Lung microvascular endothelial cell (primary cell): ENCODE measurements at regions not wholly inside any gene's neighbourhood (a gene's known extent, or its start where the extent isn't known, plus 50 kb on each side); places are given as distances from the start of the nearest gene placed in this dataset.
"Not testable (repeated sequence)": the region's sequence is repeated elsewhere in the genome, so short reads cannot be mapped to it uniquely, and the experiment has no call there.

ENCODE experiments used
- DNase-seq, 2 donors: peaks; one replicate each; pipeline versions ENCODE4 v3.0.0 to v3.0.0-alpha.2; 2010; ENCODE audit warnings: low read depth in 2 of 2

DNA sequence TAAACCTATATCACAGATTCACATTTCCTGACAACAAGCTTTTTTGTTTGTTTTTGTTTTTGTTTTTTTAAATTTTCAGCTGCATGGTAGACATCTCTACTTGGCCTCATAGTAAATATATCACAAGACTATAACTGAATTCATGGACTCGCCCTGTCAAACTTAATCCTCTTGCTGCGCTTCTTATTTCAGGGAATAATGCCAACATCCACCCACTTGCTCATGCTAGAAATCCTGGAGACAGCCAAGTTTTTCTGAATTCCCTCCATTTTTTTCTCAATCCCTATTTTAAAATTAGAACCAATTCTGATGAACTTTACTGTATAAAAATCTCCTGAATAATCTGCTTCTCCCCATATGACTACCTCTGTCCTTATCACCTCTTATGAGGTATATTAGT is 283.6 kb upstream of the RPS23 start:
- no peak for DNase-seq

DNA sequence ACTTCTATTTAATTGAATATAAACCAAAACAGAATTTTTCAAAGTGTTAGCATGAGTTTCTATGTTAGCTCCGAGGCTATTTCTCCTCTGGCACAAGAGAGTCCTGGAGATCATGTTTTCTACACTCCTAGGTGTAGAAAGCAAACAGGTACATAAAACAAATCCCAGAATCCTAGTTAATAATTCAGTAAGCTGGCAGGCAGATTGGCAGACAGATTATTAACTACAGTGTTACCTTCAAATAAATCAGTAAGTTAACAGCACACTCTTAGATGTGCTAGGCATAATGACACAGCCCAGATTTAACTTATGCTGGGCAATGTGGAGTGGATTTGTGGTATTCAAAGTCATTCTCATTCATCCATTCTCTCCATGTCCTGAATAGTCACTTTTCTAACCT is 282.8 kb upstream of the RPS23 start:
- no peak for DNase-seq

DNA sequence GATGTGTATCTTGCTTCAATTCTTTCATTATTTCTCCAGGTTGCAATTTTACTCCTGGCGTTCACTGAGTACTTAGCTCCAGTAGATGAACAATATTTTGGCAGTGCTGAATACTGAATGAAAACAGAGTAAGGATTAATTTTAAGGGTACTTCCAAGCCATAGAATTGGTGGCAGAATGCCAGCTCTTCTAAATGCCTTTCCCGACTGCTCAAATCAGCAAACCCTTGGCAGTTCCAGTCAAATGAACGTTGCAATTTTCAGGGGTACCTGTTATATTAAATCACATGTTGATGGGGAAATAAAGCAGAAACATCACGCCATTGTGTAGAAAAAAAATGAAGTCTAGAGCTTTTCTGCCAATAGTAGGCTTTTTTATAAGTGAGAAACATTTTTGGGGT is 282.4 kb upstream of the RPS23 start:
- no peak for DNase-seq

DNA sequence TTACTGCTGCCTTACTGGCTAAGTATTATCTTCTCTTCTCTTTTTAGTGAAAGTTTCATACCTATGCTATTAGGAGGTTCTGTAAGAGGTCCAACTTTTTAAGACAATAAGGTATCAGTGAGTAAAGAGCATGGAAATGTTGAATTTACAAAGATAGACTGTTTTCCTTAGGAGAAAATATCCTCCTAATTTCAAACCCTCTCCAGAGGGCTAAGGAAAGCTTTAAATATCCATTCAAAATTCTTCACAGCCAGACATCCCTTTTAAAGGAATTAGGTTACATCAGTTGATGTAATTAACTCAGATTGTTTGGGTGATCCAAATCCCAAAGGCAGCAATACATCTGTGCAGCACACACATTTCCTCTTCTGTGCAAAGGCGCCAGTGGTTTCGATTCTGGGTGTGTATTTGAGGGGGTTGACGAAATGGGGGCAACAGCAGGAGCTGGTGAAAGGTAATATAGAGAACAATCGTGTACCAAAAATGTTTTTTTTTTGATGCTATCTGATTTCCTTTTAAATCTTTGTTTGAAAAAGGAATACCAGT is 273.8 kb upstream of the RPS23 start:
- DNase-seq = peak in 1 of 2 donors; percentile 25

DNA sequence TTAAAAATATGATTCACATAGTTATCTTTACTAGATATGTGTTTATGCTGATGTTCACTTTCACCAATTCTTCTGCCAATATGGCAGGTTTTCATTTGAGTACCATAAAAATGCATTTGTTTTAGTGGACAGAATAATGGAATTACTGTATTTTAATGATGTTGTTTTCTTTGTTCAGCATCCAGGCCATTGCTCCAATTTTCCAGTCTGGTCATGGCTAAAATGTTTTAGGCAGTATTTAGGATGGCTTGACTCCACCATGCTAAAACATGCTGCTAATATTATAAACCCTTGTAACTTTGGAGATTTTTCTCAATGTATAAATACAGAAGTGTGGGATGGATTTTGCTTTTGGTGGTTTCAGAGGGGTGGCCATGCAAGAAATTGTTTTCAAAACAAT is 273.0 kb upstream of the RPS23 start:
- DNase-seq = peak in 1 of 2 donors; percentile 8

DNA sequence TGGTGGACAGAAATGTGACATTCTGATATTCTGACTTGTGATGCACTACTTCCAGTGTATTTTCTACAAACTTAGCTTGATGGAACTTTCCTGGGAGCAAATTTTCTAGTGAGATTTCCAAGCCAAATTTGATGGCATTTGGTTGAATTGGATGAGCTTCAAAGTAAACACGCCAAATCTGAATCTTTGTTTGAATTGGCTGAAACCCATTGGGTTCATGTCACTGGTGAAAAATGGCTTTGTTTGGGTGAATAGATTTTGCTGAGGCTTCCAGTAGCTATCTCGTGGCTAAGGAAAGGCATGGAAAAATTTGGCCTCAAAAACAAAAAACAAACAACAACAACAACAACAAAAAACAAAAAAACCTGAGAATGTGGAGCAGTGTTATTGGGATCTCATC is 271.1 kb upstream of the RPS23 start:
- DNase-seq = peak in 1 of 2 donors; percentile 65

DNA sequence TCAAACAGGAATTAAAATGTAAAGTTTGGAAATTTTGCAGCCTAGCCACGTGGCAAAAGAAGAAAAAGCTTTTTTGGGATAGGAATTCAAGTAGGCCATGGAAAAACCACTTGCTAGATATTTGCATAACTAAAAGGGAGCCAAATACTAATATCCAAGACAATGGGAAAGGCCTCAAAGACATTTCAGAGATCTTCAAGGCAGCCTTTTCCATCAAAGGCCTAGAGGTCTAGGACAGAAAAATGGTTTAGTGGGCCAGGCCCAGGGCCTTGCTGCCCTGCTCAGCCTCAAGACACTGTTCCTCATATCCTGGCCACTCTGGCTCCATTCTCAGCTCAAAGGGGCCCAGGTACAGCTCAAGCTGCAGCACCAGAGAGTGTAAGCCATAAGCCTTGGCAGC is 265.9 kb upstream of the RPS23 start:
- no peak for DNase-seq

DNA sequence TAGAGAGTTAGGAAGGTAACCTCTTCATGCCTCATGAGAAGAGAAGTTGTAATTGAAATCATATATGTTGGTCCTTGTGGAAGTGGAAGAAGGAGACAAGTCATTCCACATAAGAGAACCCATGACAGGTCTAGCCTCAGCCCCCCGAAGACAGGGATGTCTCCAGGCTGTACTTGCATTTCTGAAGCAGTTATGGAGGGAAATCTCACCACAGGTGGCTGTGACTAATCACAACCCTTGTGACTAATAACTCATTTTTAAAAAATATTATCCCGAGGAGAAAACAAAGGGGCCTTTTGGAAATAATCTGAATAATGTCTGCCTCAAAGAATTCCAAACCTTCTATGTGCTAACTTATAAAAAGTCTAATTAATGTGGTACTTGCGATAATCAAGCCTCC is 262.1 kb upstream of the RPS23 start:
- no peak for DNase-seq

DNA sequence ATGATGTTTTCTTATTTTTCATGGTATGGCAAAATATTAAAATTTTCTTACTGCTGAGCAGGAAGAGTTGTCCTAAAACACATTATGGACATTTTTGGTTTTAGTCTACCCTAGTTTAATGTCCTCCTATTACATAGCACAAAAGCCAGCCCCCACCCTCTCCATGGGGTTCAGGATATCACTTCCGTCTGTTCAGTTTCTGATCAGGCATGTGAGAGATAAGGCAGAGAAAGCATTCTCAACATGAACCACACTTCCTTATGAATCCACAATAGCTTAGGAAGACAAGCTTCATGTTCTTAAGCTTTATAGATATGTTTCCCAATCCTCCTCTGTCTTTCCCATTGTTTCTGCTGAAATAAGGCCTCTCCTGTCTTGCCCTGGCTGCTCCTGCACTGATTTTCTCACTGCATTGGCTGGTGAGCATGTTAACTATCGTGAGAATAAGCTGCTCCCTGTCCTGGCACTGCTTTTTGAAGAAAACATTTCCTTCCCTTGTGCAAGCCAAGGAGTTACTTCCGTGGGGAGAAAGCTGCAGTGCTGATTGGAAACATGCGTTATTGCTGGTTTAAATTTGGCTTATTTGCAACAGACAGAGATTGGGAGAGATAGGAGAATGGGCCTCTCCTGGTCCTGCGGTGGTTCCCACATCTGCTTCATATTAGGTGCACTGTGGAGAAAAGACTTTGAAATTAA is 260.3 kb upstream of the RPS23 start:
- DNase-seq = peak in 1 of 2 donors; percentile 1

DNA sequence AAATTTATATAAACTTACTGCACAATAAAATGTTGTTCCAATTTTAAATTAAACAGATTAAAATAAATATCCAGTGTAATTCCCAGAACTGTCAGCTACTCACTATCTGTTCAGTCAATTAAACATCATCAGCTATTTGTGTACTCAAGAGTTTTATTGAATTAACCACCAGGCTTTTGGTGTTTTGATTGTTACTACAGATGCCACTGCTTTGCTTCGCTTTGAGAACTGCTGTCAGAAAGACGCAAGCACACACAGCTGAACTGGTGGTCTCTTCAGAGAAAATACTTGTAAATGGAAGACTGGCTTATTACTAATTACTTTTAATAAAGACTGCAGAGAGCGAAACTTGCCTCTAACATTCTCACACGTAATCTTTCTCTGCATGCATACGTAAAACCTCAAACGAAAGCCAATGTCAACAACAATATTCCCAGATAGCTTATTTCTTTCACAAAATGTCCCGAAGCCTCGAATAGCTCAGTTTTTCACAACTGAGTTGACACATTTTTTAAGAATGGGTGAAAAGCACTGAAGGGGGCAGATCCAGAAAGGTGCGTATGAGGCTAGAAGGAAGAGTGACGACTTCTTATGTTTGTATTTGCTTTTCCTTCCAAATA is 259.6 kb upstream of the RPS23 start:
- no peak for DNase-seq

DNA sequence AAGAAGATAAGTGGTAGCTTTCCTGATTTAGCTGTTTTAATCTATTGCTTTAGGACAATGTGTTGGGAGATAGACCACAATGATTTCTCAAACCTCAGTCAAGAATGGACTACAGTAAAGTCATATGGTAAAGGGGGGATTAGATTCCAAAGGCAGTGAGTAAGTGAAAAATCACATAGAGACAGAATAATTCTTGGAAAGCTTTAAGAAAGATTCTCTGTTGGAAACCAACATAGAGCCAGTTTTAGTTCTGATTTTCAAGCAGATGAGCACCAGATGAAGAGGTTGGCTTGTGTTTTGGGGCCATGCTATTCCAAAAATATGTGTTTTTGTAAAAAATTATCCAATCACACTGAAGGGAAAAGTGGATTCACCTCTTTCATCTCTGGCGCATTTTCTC is 256.8 kb upstream of the RPS23 start:
- DNase-seq = no peak

DNA sequence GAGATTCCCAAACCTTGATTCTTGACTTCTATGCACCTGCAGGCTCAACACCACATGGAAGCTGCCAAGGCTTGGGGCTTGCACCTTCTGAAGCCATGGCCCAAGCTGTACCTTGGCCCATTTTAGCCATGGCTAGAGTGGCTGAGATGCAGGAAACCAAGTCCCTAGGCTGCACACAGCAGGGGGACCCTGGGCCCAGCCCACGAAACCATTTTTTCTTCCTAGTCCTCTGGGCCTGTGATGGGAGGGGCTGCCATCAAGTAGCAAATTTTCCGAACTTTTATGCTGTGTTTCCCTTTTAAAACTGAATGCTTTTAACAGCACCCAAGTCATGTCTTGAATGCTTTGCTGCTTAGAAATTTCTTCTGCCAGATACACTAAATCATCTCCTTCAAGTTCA is 253.9 kb upstream of the RPS23 start:
- not testable (repeated sequence) for DNase-seq

DNA sequence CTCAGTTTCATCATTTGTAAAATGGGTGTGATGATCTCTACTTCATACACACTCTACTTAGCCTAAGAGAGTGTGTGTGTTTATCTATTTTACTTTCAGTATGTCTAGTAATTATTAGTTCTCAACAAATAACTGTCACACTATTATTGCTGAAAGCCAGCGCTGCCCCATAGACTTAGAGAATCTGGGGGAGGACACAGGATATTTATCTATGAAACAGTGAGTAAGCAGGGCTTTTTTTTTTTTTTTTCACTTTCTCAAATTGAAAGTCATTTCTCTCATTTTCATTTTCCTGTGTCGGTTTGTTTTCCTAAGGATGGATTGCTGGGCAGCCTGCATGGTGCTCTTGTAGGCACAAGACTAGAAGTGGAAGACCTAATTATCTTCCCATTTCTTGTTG is 248.4 kb upstream of the RPS23 start:
- DNase-seq = no peak

DNA sequence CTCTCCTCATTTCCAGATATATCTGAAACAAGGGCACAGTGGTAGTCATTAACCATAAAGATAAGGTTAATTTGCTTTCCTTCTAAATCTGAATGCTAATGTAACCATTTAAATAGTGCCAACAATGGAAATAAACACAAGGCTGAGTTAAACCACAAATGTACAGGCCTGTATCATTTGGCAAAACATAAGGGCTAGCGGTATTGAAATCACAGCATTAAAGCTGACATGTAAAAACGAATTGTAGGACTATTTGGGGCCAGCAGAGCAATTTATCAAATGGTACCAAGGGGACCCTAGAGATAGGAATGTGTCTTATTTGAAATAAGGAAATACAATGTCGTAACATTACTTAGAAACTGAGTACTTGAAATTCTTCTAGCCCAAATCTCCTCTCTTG is 247.5 kb upstream of the RPS23 start:
- DNase-seq = no peak

DNA sequence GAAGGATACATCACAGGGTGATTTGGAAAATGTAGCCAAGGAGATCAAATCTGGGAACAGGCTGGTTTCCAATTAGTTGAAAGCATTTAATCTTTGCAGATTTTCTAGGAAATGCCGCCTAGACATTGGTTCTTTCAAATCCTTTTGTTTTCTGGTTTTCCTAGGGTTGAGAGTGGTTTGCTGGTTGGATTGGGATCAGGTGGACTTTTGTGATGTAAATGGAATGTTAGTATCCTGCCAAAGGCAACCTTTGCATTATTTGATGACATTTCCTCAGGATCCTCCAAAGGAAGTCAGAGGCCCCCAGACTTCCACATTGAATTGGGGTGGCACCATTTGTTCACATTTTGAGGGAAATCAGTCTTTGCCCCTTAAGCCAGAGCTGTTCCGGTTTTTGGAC is 245.5 kb upstream of the RPS23 start:
- peak in 1 of 2 donors; percentile 75 for DNase-seq

DNA sequence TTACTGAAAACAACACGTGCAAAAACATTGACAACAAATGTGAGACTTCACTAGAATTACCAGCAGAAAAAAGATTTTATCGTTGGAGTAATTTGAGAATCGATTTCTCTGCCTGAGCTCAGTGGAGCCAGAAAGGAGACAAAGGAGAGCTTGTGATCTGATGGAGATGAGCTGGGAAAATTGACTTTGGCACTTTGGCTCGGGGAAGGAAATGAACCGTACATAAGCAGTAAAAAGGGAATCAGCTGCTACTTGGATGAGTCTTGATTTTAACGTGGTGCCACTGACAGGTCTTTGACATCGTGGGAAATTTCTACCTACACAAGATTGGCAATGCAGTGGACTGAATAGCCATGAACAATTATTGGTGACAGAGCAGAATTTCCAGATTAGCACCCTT is 244.7 kb upstream of the RPS23 start:
- DNase-seq = no peak

DNA sequence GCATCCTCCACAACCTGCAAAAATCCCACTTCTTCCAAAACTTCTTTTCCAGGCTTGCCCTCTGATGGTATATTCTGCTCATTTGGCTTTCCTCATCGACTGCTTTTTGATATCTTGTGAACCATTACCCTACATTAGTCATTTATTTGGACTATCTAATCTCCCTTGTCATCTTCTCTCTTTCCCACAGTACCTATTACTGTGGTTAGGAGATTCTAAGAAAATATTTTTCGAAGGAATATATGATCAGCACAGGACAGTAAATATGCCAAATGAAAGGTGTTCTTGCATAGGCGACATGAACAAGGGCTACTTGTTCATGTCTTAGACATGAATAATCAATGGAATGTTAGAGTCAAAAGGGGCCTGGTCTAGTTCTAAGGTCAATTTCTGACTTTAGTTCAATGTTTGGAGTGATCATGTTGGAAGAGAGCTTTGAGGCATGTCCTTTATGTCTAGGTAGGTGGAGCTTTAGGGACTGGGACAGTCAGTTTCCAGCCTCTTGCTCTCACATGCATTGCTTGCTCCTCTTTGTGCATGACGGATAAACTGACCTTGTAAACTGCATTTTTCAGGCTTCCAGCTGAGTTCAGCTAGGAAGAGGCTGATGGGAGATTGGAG is 243.4 kb upstream of the RPS23 start:
- no peak for DNase-seq

DNA sequence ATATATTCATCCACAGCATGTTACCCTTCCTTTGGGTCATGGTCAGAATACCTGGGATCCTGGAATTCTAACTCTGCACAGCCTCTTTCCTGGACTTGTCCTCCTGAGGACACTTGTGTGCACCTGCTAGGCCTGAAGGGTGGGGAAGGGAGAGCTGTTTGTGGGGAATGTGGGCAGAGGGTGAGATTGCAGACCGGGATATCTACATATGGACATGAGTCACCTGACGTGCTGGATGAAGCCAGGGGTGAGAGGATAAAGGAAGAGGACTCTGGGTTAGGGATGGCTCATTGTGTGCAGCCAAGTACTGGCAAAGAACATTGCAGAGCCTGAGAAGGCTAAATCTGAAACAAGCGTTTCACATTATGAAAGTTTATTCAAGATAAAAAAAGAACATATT is 241.4 kb upstream of the RPS23 start:
- no peak for DNase-seq

DNA sequence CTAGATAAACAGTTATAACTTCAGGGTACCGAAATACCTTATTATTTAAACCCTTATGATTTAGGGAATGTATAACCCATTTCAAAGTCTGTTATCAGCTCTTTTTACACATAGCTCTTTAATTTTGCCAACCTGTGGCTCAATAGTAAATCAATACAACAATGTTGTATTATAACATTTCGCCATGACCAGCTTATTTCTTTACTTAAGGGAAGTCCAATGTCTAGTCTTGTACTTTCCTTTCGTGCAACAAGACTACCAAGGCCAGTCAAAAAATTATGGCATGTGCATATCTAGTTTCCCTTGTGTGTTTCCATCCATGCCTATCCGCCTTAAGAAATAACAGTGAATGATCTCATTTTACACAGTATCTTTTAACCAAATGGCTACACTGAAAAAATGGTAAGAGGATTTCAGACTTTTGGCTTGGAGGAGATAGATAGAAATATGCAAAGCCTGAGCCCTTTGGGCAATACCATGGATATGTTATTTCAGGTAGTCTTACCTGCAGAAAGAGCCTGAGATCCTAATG is 239.5 kb upstream of the RPS23 start:
- no peak for DNase-seq

DNA sequence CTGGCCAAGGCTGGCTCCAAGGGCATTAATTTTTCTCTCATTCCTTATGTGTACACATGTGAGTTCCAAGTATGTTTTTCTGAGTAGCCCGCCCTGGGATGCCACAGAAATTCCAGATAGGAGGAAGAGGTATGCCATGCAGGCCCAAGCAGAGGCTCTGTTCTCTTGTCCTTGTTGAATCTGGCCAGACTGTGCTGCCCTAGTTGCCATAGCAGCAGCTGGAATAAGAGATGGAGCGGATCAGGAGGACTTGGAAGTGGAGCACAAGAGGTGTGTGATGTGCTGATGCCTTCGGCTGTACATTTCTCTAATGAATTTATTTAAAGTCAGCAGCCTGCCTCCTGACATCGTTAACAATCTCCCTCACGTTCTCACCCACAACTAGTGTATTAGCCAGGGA is 235.6 kb upstream of the RPS23 start:
- DNase-seq = no peak

DNA sequence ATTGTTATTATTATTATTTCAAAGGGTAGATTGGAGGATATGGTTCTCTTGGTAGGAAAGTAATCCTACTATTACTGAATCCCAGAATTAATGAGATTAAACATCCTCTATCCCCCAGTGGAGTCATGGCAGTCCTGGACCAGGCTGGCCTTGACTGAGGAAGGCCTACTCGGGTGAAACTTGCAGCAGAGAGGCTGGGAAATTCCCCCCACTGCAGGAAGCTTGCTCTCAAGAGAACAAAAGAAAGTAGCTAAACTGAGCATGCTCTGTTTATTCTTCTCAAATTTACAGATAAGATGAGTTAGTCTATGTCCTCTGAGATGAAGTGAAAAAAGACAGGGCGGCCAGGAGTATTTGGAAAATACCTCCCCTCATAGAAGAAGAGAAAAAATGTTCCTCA is 233.9 kb upstream of the RPS23 start:
- peak in 1 of 2 donors; percentile 23 for DNase-seq

DNA sequence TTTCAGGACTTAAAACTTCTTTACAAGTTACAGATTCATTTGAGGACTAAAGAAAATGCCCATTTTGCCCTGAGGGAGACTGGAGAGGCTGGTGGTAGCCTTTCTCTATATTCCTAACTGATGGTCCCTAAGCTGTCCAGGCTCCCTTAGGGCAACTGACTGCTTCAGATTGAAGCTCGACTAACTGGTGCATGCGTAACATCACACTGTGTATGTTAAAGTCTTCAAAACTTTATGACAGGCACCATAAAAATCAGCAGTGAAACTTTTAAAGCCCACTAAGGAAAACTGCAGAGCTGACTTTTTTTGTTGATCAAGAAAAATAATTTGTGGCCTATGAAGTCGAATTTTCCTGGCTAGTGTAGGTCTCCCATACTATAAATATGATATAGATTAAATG is 233.0 kb upstream of the RPS23 start:
- no peak for DNase-seq

DNA sequence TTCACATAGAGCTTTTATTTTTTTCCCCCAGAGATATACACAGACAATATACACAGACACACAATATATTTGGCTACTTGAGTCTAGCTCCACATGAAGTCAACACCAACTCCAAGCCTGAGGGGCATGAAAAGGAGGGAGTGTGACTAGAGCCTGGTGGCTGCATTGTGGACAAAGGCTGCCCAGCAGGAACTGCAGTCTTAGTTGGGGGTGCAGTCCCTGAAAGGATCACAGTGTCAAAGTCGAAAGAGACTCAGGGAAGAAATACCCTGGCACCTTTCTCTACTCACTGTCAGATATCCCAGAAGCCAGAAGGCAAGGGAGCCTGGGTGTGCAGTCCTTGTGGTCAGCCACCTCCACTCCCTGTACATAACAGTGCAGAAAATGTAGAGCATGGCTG is 231.6 kb upstream of the RPS23 start:
- no peak for DNase-seq
